ENCODE measurements at regions not wholly inside any gene's neighbourhood (a gene's known extent, or its start where the extent isn't known, plus 50 kb on each side); places are given as distances from the start of the nearest gene placed in this dataset.
"Not testable (repeated sequence)": the region's sequence is repeated elsewhere in the genome, so short reads cannot be mapped to it uniquely, and the experiment has no call there.

- no peak for DNase-seq
These were observed 223.3 kb upstream of the TCERG1L start for GRCh38 chr10:131534836-131535235.

DNA sequence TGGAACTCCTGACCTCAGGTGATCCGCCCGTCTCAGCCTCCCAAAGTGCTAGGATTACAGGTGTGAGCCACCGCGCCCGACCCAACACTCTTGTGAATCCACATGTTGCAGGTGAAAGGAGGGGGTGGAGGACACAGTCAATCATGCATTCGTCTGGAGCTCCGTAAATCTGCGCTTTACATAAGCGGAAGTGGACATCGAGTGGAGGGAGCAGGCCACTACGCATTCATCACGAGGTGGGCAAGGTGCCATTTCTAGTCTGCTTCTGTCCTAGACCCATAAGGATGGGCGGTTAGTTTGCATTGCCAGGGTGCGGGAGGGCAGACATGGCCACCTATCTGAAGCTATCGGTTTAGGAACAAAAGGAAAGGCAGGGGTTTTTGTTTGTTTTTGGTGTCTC lies 225.2 kb upstream of the TCERG1L start:
- DNase-seq: no peak

DNA sequence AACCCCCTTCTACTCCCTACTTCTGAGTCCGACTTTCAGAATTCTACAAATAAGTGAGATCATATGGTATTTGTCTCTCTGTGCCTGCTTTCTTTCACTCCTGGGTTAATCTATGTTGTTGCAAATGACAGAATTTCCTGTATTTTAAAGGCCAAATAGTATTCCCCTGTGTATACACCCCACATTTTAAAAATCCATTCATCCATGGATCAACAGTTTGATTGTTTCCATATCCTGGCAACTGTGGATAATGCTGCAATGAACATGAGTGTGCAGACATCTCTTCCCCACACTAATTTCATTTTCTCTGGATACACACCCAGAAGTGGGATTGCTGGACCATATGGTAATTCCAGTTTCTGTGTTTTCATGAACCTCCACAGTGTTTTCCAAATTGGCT lies 225.8 kb upstream of the TCERG1L start:
- DNase-seq: no peak

GRCh38 chr10:131544495-131544894 lies 233.0 kb upstream of the TCERG1L start:
- no peak for DNase-seq

DNA sequence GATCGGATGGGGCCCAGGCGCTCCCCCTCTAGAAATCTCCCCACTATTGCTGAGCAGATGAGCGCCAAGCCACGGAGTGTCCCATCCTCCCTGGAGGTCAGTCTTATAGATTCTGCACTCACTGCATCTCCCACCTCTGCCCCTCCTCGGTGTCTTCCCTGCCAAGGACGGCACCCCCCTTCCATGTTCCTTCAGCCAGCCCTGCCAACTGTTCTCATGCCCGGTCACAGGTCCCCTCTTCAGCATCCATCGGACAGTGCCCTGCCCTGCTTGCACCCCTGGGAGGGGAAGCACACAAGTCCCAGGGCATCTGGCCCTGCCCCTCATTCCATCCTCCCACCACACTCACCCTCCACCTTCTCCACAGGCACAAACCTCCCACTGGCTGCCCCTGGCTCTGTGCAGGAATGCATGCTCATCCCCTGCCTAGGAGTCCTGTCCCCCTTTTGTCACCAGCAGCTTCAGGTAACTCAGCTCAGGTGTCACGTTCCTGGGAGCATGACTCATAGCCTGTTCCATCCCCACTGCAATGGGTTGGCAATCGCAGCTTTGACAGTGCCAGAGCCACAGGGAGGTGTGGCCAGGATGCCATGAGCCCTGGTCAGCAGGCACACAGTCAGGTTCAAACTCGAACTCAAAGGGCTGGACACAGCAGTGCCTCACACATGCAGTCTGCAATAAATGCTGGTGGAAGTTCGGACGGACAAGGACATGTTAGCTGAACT lies 234.7 kb upstream of the TCERG1L start:
- DNase-seq: no peak

DNA sequence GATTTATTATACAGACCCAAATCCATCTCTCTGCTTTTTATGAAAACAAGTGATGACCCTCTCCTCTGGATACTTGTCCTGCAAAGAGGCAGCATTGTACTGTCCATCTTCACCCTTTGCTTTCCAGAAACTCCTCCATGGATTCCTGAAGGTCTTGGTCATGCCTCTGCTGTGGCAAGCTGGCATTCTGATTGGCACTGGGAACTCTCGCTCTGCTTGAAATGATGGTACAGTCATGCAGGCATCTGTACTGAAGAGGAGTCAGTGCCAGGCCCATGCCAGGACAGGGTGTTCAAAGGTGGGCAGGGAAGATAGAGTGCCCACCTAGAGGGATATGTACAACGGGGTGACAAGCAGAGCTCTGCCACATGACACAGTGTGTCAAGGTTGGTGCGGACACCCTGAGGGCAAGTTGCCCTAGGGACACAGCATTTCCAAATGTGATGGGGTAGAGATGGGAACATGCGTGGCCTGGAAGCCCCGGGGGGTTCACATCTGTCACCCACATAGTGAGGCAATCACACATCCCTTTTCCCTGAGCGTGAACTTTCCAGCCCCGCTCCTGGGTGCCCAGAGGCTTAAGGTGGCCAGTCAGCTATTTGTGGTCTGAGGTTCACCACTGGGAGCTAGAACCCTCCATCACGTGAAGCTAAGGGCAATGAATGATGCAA lies 235.7 kb upstream of the TCERG1L start:
- DNase-seq: no peak

- no peak for DNase-seq
These were observed 236.7 kb upstream of the TCERG1L start for GRCh38 chr10:131548176-131548575.

- no peak for DNase-seq
These were observed 237.6 kb upstream of the TCERG1L start for GRCh38 chr10:131549116-131549515.

DNA sequence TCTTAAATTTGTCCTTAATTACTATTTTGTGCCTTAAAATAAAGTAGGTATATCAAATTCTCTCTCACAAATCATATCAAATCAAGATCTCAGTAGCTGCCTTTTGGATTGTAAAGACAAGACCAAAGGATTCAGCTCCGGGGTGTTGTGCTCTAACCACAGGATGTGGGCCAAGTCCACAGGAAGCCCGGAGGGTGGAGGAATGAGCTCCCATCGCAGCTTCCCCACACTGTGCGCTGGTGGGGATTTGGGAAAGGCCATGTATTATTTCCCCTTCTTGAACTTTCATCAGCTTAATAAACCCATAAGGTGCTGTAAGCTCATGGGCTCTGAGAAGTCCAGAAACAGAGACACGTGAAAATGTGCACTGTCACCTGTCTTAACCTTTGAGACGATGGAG lies 241.6 kb upstream of the TCERG1L start:
- no peak for DNase-seq

GRCh38 chr10:131553581-131553980 lies 242.1 kb upstream of the TCERG1L start:
- no peak for DNase-seq

DNA sequence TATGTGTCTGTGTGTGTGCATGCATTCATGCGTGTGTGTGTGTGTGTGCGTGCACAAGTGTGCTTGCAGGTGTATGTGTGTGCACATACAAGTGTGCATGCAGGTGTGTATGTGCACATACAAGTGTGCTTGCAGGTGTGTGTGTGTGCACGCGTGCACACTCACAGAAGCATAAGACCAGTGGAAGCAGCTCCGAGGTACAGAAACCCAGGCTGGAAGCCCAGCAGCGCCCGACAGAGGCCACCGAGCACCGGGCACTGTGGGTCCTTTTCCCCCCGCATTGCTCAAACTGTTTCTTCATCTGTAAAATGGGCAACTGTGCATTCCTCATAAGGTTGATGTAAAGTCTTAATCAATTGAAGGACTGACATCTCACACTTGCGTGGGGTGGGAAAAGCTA lies 243.3 kb upstream of the TCERG1L start:
- DNase-seq: no peak

DNA sequence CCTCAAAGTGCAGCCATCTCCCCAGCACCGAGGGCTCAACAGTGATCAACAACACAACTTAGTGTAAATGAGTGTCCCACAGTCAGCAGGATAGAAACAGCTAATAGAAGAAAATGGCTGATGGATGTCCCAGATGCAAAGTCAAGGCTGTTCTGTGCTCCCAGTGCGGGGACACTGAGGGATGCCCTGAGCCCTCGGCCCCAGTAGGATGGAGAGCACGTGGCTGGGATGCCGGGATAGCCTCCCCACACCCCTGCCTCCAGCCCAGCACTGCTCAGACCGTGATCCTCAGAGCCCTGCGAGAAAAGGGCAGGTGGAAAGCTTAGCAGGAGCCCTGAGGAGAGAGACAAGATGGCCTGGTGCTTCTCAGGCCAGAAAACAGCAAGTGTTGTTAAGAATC lies 243.9 kb upstream of the TCERG1L start:
- DNase-seq: no peak

GRCh38 chr10:131556061-131556896 lies 244.8 kb upstream of the TCERG1L start:
- DNase-seq: no peak

DNA sequence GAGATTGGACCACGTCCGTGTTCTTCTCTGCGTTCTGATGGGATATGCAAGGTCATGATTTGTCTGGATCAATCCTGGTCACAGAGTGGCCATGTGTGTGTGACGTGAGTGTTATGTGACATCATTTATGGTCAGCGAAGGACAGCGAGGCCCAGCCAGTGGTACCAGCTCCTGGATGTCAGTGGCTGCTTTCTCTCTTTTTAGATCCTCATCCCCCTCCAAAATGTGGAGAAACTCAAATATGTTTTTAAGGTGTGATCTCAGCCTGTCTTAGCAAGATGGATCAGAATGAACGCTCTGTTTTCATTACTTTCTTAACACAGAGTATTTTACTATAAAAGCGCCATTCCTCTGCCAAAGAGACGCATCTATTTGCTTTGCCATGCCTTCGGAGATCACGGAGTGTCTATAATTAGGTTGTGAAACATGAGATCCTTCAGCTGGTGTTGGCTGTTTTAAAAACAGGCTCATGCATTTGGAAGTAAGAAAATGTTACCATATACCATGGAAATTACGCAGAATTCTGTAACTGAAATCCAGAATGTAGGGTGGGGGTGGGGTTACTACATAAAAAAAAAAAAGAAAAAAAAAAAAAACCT lies 245.5 kb upstream of the TCERG1L start:
- no peak for DNase-seq

DNA sequence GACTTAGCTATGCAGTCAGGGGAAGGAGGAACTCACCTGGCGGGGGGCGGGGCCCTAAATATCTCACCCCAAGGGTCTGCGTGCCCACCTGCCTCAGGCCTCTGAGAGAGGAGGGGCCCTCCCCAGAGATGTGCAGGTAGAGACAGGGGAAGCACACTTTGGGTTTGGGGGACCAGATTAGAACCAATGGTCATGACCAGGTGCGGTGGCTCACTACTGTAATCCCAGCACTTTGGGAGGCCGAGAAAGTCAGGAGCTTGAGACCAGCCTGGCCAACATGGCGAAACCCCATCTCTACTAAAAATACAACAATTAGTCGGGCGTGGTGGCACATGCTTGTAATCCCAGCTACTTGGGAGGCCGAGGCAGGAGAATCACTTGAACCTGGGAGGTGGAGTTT lies 246.4 kb upstream of the TCERG1L start:
- not testable (repeated sequence) for DNase-seq

DNA sequence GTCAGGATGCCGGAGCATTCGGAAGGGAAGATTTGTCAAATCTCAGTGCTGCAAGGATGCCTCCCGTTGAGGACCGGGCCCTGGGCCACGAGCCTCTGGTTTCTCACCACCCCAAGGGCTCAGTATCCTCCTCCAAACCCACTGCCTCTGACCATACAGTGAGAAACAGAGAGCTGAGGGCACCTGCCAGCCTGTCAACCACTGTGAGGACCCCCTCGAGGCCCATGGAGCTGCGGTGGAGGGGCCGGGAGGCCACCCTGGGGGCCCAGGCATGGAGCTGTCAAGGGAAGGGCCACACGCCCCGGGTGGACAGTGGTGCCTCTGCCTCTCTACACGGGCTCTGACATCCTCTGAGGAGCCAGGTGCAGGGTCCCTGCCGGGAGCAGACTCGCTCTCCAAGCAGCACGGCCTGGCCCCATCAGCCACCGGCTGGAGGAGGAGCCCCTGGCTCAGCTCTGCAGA lies 248.0 kb upstream of the TCERG1L start:
- no peak for DNase-seq

DNA sequence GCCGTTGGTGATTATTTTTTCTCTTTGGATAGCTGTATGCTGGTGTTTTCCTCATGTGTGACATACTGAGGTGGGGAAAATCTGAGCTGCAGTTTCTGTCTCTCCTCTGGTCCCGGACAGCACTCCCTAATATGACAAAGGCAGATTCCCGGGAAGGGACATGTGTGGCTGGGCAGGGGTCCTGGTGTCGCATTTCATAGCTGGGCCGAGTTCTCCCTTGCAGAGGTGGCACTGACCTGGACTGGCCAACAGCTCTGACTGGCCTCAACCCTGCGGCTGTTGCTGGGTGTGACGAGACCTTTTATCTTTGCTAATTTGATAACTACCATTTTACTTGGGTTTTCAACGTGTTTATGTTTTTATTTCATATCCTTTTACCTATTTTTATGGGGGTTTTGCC lies 248.6 kb upstream of the TCERG1L start:
- DNase-seq: no peak

DNA sequence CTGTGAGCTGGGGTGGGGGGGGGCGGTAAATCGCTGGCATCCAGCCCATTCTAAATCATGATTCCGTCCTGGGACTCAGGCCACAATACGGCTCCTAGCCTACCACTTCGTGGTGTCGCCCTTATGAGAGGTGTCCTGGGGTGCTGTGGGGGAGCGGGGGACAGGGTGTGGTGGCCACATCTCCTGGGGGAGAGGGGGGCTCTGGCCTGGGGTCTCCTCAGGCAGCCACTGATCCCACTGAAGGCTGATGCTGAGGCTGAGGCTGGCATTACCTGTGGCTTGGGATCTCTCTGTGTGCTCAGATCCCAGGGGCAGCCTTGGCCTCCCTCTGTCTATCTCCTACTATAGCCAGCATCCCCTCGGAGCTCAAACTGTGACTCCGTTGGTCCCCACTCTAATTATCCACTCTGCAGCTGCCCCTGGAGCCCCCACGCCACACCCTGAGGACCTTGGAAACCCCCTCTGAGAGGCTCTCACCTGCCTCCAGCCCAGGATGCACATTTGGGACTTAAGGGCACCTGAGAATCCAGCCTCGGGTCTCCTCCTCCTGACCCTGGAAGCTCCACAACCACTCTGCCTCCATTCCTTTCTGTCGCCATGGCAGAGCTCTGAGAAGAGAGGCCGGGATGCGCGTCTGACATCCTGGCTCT lies 249.3 kb upstream of the TCERG1L start:
- DNase-seq: no peak

DNA sequence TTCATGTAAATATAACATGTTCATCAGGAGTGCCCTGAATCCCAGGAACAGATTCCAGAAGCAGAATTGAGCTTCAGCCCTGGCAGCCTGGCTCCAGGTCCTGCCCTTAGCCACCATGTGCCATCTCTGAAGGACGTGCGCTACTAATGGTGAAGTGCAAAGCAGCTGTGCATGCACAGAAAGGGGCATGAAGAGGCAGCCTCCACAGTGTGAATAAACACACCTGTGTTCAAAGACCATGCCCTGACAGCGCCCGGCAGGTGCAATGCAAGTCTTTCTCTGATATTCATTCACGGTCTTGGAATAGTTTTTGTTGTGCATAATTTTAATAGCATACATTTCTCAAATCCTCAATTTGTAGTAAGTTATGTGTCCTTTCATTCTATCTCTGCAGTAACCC lies 250.4 kb upstream of the TCERG1L start:
- DNase-seq: no peak

GRCh38 chr10:131563411-131563810 lies 251.9 kb upstream of the TCERG1L start:
- DNase-seq: no peak

DNA sequence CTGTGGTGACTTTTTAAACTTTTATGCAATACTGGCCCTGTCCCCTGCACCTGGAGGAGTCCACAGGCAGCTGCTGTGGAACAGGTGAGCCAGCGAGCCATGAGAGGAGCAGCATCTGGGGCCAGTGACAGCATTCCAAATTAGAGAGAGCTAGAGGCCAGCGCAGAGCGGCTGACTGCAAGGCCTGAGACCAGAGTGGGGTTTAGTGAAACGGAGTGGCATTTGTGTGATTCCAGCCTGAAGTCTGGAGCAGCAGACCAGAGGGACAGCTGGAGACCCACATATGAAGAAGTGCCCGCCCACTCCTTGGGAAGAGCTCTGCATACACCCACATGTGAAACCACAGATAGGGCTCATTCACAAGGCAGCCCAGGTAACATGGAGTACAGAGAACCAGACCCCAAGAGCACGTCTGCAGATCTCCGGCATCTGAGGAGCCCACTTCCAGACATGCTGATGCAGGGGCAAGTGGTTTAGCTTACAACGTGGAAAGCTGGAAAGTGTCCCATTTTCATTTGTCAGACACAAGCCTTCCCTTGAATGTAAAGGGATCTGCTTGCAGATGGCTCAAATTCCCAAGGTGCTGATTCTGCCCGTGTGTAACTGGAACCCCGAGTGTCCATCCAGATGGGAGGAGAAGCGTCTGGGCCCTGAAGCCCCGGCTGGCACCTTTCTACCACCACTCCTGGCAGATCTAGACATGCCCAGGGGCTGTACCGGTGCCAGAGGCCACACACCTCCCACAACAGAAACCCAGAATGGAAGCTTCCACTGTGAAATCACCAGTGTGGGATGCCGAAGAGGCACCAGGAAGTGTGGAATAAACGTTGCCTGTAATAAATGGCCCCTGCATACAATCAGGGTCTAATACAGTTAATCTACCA lies 256.0 kb upstream of the TCERG1L start:
- no peak for DNase-seq

DNA sequence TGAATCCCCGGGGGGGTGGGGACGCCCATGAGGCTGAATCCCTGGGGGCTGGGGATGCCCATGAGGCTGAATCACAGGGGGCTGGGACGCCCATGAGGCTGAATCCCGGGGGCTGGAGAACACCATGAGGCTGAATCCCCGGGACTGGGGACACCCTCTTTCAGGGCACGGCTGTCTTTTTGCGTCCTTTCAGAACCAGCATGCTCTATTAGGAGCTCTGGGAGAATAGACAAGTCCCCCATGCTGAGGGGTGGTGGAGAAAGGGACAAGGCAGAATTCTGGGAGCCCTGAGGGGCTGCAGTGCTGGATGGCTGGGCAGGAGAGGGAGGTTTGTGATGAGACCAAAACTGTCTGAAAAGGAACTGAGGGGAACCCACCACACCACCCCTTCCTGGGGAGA lies 257.3 kb upstream of the TCERG1L start:
- DNase-seq: no peak
